ENCODE measurements at regions not wholly inside any gene's neighbourhood (a gene's known extent, or its start where the extent isn't known, plus 50 kb on each side); places are given as distances from the start of the nearest gene placed in this dataset.
A peak's percentile ranks its signal among the peaks of the same experiment; 100 is the strongest.
"Not testable (repeated sequence)": the region's sequence is repeated elsewhere in the genome, so short reads cannot be mapped to it uniquely, and the experiment has no call there.

- in situ Hi-C loops (cut with HindIII; ENCODE audit: low sequenced_read_pairs) = no loop called here
- no peak for TF ChIP-seq CTCF (IDR thresholded peaks at IDR 0.05; ENCODE audit: low read depth, low read length)
- DNase-seq (ENCODE audit: low read depth, low spot score) = peak; percentile 35
- no peak overlapping the region for H3K4me3 ChIP-seq (ENCODE audit: low read depth, low read length)
These were observed 154.1 kb downstream of the SH3BP4 start for GRCh38 chr2:235105821-235106359.

- no peak overlapping the region for H3K4me3 ChIP-seq (ENCODE audit: low read depth, low read length)
- TF ChIP-seq CTCF (IDR thresholded peaks at IDR 0.05; ENCODE audit: low read depth, low read length) = peak; percentile 83
- peak; percentile 76 for DNase-seq (ENCODE audit: low read depth, low spot score)
- in situ Hi-C loops (cut with HindIII; ENCODE audit: low sequenced_read_pairs) = no loop called here
These were observed 155.2 kb downstream of the SH3BP4 start for GRCh38 chr2:235106874-235107639.

GRCh38 chr2:235107640-235107951, 155.8 kb downstream of the SH3BP4 start:
- TF ChIP-seq CTCF (IDR thresholded peaks at IDR 0.05; ENCODE audit: low read depth, low read length) = no peak
- no peak for DNase-seq (ENCODE audit: low read depth, low spot score)
- no peak overlapping the region for H3K4me3 ChIP-seq (ENCODE audit: low read depth, low read length)
- in situ Hi-C loops (cut with HindIII; ENCODE audit: low sequenced_read_pairs) = no loop called here

- in situ Hi-C loops (cut with HindIII; ENCODE audit: low sequenced_read_pairs); H3K4me3 ChIP-seq (ENCODE audit: low read depth, low read length); DNase-seq (ENCODE audit: low read depth, low spot score): not testable (repeated sequence)
These were observed 157.7 kb downstream of the SH3BP4 start for GRCh38 chr2:235109561-235109960.

- no peak for TF ChIP-seq CTCF (IDR thresholded peaks at IDR 0.05; ENCODE audit: low read depth, low read length)
- no peak overlapping the region for H3K4me3 ChIP-seq (ENCODE audit: low read depth, low read length)
- no peak for DNase-seq (ENCODE audit: low read depth, low spot score)
- in situ Hi-C loops (cut with HindIII; ENCODE audit: low sequenced_read_pairs) = loop anchor here (10.0 kb wide), 1 partner anchor 558 kb away; no protein-coding TSS in a partner anchor
These were observed 160.5 kb downstream of the SH3BP4 start for GRCh38 chr2:235112365-235112764.

- H3K4me3 ChIP-seq (ENCODE audit: low read depth, low read length) = no peak overlapping the region
- no peak for DNase-seq (ENCODE audit: low read depth, low spot score)
- in situ Hi-C loops (cut with HindIII; ENCODE audit: low sequenced_read_pairs) = loop anchor here (10.0 kb wide), 1 partner anchor 559 kb away; no protein-coding TSS in a partner anchor
- no peak for TF ChIP-seq CTCF (IDR thresholded peaks at IDR 0.05; ENCODE audit: low read depth, low read length)
These were observed 162.0 kb downstream of the SH3BP4 start for GRCh38 chr2:235113854-235114253.

- in situ Hi-C loops (cut with HindIII; ENCODE audit: low sequenced_read_pairs) = loop anchor here (10.0 kb wide), 1 partner anchor 559 kb away; no protein-coding TSS in a partner anchor
- H3K4me3 ChIP-seq (ENCODE audit: low read depth, low read length) = no peak overlapping the region
- no peak for TF ChIP-seq CTCF (IDR thresholded peaks at IDR 0.05; ENCODE audit: low read depth, low read length)
- no peak for DNase-seq (ENCODE audit: low read depth, low spot score)
These were observed 162.5 kb downstream of the SH3BP4 start for GRCh38 chr2:235114286-235114685.
